Forelimb muscle (tissue), 1 donor: ENCODE measurements at regions not wholly inside any gene's neighbourhood (a gene's known extent, or its start where the extent isn't known, plus 50 kb on each side); places are given as distances from the start of the nearest gene placed in this dataset.
"Not testable (repeated sequence)": the region's sequence is repeated elsewhere in the genome, so short reads cannot be mapped to it uniquely, and the experiment has no call there.

Source experiments
- DNase-seq: peaks from one replicate; pipeline ENCODE4 v3.0.0-alpha.2; 2013; ENCODE audit warnings: low read depth

- not testable (repeated sequence) for DNase-seq
Measured at GRCh38 chr9:40930426-40930825, 198.1 kb downstream of the FOXD4L6 start.

GRCh38 chr9:40929488-40929845, 199.0 kb downstream of the FOXD4L6 start:
- DNase-seq, result not testable (repeated sequence)

DNA sequence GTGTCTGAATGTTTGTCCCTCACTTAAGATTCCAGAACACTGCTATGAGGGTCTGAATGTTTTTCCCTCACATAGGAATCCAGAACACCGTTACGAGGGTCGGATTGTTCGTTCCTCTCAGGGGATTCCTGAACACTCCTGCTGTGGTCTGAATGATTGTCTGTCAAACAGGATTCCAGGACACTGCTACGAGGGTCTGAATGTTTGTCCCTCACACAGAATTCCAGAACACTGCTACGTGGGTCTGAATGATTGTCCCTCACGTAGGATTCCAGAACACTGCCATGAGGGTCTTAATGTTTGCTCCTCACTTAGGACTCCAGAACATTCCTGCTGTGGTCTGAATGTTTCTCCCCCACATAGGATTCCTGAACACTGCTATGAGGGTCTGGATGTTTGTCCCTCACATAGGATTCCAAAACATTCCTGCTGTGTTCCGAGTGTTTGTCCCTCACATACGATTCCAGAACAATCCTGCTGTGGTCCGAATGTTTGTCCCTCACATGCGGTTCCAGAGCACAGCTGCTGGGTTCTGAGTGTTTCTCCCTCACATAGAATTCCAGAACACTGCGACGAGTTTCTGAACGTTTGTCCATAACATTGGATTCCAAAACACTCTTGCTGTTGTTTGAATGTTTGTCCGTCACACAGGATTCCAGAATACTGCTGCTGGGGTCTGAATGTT, 199.5 kb downstream of the FOXD4L6 start:
- no peak for DNase-seq

- DNase-seq, result no peak
Measured at GRCh38 chr9:40927851-40928802, 200.4 kb downstream of the FOXD4L6 start.

GRCh38 chr9:40927260-40927631, 201.2 kb downstream of the FOXD4L6 start:
- no peak for DNase-seq

GRCh38 chr9:40926404-40927259, 201.8 kb downstream of the FOXD4L6 start:
- no peak for DNase-seq

- DNase-seq, result no peak
Measured at GRCh38 chr9:40925149-40925548, 203.3 kb downstream of the FOXD4L6 start.

DNA sequence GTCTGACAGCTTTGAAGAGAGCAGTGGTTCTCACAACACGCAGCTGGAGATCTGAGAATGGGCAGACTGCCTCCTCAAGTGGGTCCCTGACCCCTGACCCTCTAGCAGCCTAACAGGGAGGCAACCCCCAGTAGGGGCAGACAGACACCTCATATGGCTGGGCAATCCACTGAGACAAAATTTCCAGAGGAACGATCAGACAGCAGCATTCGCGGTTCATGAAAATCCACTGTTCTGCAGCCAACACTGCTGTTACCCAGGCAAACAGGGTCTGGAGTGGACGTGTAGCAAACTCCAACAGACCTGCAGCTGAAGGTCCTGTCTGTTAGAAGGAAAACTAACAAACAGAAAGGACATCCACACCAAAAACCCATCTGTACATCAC, 212.1 kb downstream of the FOXD4L6 start:
- DNase-seq, result not testable (repeated sequence)

DNA sequence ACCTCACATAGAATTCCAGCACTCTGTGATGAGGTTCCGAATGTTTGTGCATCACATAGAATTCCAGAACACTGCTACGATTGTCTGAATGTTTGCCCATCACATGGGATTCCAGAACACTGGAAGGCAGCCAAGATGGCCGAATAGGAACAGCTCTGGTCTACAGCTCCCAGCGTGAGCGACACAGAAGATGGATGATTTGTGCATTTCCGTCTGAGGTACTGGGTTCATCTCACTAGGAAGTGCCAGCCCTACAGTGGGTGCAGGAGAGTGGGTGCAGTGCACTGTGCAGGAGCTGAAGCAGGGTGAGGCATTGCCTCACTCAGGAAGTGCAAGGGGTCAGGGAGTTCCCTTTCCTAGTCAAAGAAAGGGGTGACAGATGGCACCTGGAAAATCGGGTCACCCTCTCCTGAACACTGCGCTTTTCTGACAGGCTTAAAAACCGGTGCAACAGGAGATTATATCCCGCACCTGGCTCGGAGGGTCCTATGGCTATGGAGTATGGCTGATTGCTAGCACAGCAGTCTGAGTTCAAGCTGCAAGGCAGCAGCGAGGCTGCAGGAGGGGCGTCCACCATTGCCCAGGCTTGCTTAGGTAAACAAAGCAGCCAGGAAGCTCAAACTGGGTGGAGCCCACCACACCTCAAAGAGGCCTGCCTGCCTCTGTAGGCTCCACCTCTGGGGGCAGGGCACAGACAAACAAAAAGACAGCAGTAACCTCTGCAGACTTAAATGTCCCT, 212.7 kb downstream of the FOXD4L6 start:
- DNase-seq, result not testable (repeated sequence)

DNA sequence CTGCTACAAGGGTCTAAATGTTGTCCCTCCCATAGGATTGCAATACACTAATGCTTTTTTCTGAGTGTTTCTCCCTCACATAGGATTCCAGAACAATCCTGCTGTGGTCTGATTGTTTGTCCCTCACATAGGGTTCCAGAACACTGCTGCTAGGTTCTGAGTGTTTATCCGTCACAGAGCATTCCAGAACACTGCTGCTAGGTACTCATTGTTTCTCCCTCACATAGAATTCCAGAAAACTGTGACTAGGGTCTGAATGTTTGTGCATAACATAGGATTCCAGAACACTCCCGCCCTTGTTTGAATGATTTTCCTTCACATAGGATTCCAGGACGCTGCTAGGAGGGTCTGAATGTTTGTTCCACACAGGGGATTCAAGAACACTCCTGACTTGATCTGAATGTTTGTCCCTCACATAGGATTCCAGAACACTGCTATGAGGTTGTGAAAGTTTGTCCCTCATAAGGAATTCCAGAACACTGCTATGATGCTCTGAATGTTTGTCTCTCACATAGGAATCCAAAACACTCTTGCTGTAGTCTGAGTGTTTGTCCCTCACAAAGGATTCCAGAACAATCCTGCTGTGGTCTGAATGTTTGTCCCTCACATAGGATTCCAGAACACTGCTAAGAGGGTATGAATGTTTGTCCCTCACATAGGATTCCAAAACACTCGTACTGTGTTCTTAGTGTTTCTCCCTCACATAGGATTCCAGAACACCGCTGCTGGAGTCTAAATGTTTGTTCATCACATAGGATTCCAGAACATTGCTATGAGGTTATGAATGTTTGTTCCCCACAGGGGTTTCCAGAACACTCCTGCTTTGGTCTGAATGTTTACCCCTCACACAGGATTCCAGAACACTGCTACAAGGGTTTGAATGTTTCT, 213.5 kb downstream of the FOXD4L6 start:
- DNase-seq, result no peak

- DNase-seq, result no peak
Measured at GRCh38 chr9:40913928-40914673, 214.4 kb downstream of the FOXD4L6 start.

- DNase-seq, result no peak
Measured at GRCh38 chr9:40913096-40913719, 215.3 kb downstream of the FOXD4L6 start.

GRCh38 chr9:40912679-40913078, 215.8 kb downstream of the FOXD4L6 start:
- DNase-seq, result not testable (repeated sequence)

GRCh38 chr9:40911647-40912046, 216.8 kb downstream of the FOXD4L6 start:
- DNase-seq, result no peak

- not testable (repeated sequence) for DNase-seq
Measured at GRCh38 chr9:40910995-40911394, 217.5 kb downstream of the FOXD4L6 start.

- no peak for DNase-seq
Measured at GRCh38 chr9:40909821-40910220, 218.7 kb downstream of the FOXD4L6 start.

- not testable (repeated sequence) for DNase-seq
Measured at GRCh38 chr9:40909111-40909510, 219.4 kb downstream of the FOXD4L6 start.

DNA sequence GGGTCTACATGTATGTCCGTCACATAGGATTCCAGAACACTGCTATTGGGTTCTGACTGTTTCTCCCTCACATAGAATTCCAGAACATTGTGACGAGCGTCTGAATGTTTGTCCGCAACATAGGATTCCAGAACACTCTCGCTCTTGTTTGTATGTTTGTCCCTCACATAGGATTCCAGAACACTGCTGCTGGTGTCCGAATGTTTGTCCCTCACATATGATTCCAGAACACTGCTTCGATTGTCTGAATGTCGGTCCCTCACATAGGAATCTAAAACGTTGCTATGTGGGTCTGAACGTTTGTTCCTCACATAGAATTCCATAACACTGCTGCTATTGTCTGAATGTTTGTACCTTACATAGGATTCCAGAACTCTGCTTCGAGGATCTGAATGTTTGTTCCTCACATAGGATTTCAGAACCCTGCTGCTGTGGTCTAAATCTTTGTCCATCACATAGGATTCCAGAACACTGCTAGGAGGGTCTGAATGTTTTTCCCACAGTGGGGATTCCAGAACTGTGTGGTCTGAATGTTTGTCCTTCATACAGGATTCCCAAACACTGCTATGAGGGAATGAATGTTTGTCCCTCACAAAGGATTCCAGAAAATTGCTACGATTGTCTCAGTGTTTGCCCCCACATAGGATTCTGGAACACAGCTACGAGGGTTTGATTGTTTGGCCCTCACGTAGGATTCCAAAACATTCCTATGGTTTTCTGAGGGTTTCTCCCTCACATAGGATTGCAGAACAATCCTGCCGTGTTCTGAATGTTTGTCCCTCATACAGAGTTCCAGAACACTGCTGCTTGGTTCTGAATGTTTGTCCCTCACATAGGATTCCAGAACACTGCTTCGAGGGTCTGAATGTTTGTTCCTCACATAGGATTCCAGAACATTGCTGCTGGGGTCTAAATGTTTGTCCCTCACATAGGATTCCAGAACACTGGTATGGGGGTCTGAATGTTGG, 220.5 kb downstream of the FOXD4L6 start:
- no peak for DNase-seq
